Keratinocyte (primary cell): ENCODE measurements at regions not wholly inside any gene's neighbourhood (a gene's known extent, or its start where the extent isn't known, plus 50 kb on each side); places are given as distances from the start of the nearest gene placed in this dataset.

Experiments used
- DNase-seq: peaks from one replicate; pipeline ENCODE4 v3.0.0-alpha.2; 2011; ENCODE audit warnings: low read depth, missing footprints, low spot score
- FAIRE-seq: peaks from 2 replicates; lab custom pipeline; 2011; peaks lifted over from hg19 to GRCh38; lab: Jason Lieb, UNC
- H2AFZ ChIP-seq: 2 replicates; pipeline ENCODE4 v1.6.0; 2012; ENCODE audit warnings: low read length, control low read depth, inconsistent platforms; ENCODE audit not compliant: control insufficient read depth
- H3K27ac ChIP-seq: 2 replicates; pipeline ENCODE4 v1.5.1; 2011; ENCODE audit warnings: low read length; ENCODE audit not compliant: control insufficient read depth, insufficient read depth
- H3K27me3 ChIP-seq: 3 replicates; pipeline ENCODE4 v1.6.0; 2011; ENCODE audit warnings: low read length; ENCODE audit not compliant: control insufficient read depth, insufficient read depth; ENCODE audit errors: extremely low read depth
- H3K36me3 ChIP-seq, 2 experiments: 2 replicates in 1 of 2; 3 replicates in 1 of 2; pipeline ENCODE4 v1.5.1; 2011; ENCODE audit warnings: low read length in 2 of 2, mild to moderate bottlenecking in 1 of 2; ENCODE audit not compliant: control insufficient read depth in 2 of 2, insufficient read depth in 2 of 2; ENCODE audit errors: extremely low read depth in 1 of 2
- H3K4me1 ChIP-seq: 3 replicates; pipeline ENCODE4 v1.5.1; 2011; ENCODE audit warnings: low read length; ENCODE audit not compliant: control insufficient read depth, insufficient read depth; ENCODE audit errors: extremely low read depth
- H3K4me2 ChIP-seq: 3 replicates; pipeline ENCODE4 v1.6.0; 2011; ENCODE audit warnings: low read depth, low read length; ENCODE audit not compliant: control insufficient read depth, insufficient read depth; ENCODE audit errors: extremely low read depth
- H3K4me3 ChIP-seq, 3 experiments: fragments of 200-600 bp in 1 of 3; sonication (generic) in 1 of 3; 2 replicates in 2 of 3; 3 replicates in 1 of 3; pipeline ENCODE4 v1.5.1; 2011 to 2016; ENCODE audit warnings: low read length in 3 of 3, mild to moderate bottlenecking in 3 of 3, control low read depth in 2 of 3, inconsistent platforms in 1 of 3, low read depth in 1 of 3, mixed read lengths in 1 of 3, mixed run types in 1 of 3, moderate library complexity in 1 of 3; ENCODE audit not compliant: control insufficient read depth in 2 of 3, insufficient read depth in 2 of 3; ENCODE audit errors: extremely low read depth in 1 of 3
- H3K79me2 ChIP-seq: 2 replicates; pipeline ENCODE4 v1.6.0; 2012; ENCODE audit warnings: low read length; ENCODE audit not compliant: control insufficient read depth, insufficient read depth
- H3K9ac ChIP-seq: 3 replicates; pipeline ENCODE4 v1.6.0; 2011; ENCODE audit warnings: low read length; ENCODE audit not compliant: control insufficient read depth, insufficient read depth; ENCODE audit errors: extremely low read depth
- H3K9me1 ChIP-seq: 3 replicates; pipeline ENCODE4 v1.6.0; 2011; ENCODE audit warnings: low read length; ENCODE audit not compliant: control insufficient read depth, insufficient read depth; ENCODE audit errors: extremely low read depth
- H3K9me3 ChIP-seq: 2 replicates; pipeline ENCODE4 v1.5.1; 2012; ENCODE audit warnings: low read depth, low read length; ENCODE audit not compliant: control insufficient read depth
- H4K20me1 ChIP-seq: 3 replicates; pipeline ENCODE4 v1.6.0; 2011; ENCODE audit warnings: low read length; ENCODE audit not compliant: control insufficient read depth, insufficient read depth; ENCODE audit errors: extremely low read depth
- CTCF ChIP-seq, 3 experiments: IDR thresholded peaks in 1 of 3; conservative IDR thresholded peaks in 1 of 3; optimal IDR thresholded peaks in 1 of 3; 2 replicates in 2 of 3; 3 replicates in 1 of 3; pipeline versions ENCODE3 to v1.5.1; 2011; ENCODE audit warnings: low read length in 3 of 3, mild to moderate bottlenecking in 3 of 3, moderate library complexity in 2 of 3, control low read depth in 1 of 3, inconsistent platforms in 1 of 3; ENCODE audit not compliant: insufficient read depth in 2 of 3; ENCODE audit errors: extremely low read depth in 1 of 3
- EZH2 ChIP-seq: IDR thresholded peaks from one replicate; pipeline ENCODE4 v1.6.1; 2012; ENCODE audit warnings: inconsistent platforms, mild to moderate bottlenecking, low read length, moderate library complexity
- dilution Hi-C: fragments of 300-500 bp; cut with MboI; formaldehyde crosslinking; loops from one replicate; pipeline ENCODE4 v1.7.0; 2020; ENCODE audit warnings: low sequenced_read_pairs; ENCODE audit not compliant: extremely low pct_ligation_motif_present

- peak; percentile 4 for DNase-seq
- Histone ChIP-seq H3K9ac (no peak overlapping the region), H3K36me3 (no peaks in the 10 kb centered on the region), H3K79me2 (no peaks in the 10 kb centered on the region), H3K4me2 (no peak overlapping the region), H3K9me3 (no peaks in the 10 kb centered on the region), H3K9me1 (no peaks in the 10 kb centered on the region), H3K4me1 (peaks cover 8% of the 10 kb centered on the region), H4K20me1 (no peaks in the 10 kb centered on the region), H3K27me3 (no peaks in the 10 kb centered on the region), H2AFZ (no peak overlapping the region), H3K4me3 (no peak overlapping the region), H3K27ac (no peak overlapping the region)
- dilution Hi-C loops: no loop called here
- TF ChIP-seq EZH2: no peak
- TF ChIP-seq CTCF (optimal IDR thresholded peaks at IDR 0.05 in 1 of 3, IDR thresholded peaks at IDR 0.05 in 1 of 3, conservative IDR thresholded peaks at IDR 0.05 in 1 of 3; ENCODE audit: extremely low read depth in 1 of 3, insufficient read depth in 2 of 3, low read length in 3 of 3): no peak
- no peak for FAIRE-seq
Measured at GRCh38 chr11:28834877-28835276, 726.7 kb downstream of the METTL15 start.

- Histone ChIP-seq H3K27ac (no peak overlapping the region), H3K9me3 (no peaks in the 10 kb centered on the region), H3K9me1 (no peaks in the 10 kb centered on the region), H3K36me3 (no peaks in the 10 kb centered on the region), H3K4me3 (no peak overlapping the region), H2AFZ (no peak overlapping the region), H3K9ac (no peak overlapping the region), H4K20me1 (no peaks in the 10 kb centered on the region), H3K27me3 (no peaks in the 10 kb centered on the region), H3K4me1 (peaks cover 8% of the 10 kb centered on the region), H3K4me2 (no peak overlapping the region), H3K79me2 (no peaks in the 10 kb centered on the region)
- dilution Hi-C loops: no loop called here
- DNase-seq (no peak), FAIRE-seq (peak; percentile 5)
- TF ChIP-seq CTCF (optimal IDR thresholded peaks at IDR 0.05 in 1 of 3, IDR thresholded peaks at IDR 0.05 in 1 of 3, conservative IDR thresholded peaks at IDR 0.05 in 1 of 3; ENCODE audit: extremely low read depth in 1 of 3, insufficient read depth in 2 of 3, low read length in 3 of 3): no peak
- TF ChIP-seq EZH2: no peak
Measured at GRCh38 chr11:28833670-28834069, 725.5 kb downstream of the METTL15 start.
